ENCODE measurements at regions not wholly inside any gene's neighbourhood (a gene's known extent, or its start where the extent isn't known, plus 50 kb on each side); places are given as distances from the start of the nearest gene placed in this dataset.
"Not testable (repeated sequence)": the region's sequence is repeated elsewhere in the genome, so short reads cannot be mapped to it uniquely, and the experiment has no call there.

GRCh38 chr9:18319918-18320445 is 154.0 kb upstream of the ADAMTSL1 start:
- no peak overlapping the region for H3K4me2 ChIP-seq
- TF ChIP-seq, protein P1, sequence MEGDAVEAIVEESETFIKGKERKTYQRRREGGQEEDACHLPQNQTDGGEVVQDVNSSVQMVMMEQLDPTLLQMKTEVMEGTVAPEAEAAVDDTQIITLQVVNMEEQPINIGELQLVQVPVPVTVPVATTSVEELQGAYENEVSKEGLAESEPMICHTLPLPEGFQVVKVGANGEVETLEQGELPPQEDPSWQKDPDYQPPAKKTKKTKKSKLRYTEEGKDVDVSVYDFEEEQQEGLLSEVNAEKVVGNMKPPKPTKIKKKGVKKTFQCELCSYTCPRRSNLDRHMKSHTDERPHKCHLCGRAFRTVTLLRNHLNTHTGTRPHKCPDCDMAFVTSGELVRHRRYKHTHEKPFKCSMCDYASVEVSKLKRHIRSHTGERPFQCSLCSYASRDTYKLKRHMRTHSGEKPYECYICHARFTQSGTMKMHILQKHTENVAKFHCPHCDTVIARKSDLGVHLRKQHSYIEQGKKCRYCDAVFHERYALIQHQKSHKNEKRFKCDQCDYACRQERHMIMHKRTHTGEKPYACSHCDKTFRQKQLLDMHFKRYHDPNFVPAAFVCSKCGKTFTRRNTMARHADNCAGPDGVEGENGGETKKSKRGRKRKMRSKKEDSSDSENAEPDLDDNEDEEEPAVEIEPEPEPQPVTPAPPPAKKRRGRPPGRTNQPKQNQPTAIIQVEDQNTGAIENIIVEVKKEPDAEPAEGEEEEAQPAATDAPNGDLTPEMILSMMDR (conservative IDR thresholded peaks at IDR 0.05; ENCODE audit: low read depth, low read length): no peak
- H3K79me2 ChIP-seq (ENCODE audit: insufficient read depth, low read depth): no peaks in the 10 kb centered on the region
- no peaks in the 10 kb centered on the region for H3K27me3 ChIP-seq (ENCODE audit: insufficient read depth, low read depth)
- no peaks in the 10 kb centered on the region for H3K36me3 ChIP-seq (ENCODE audit: insufficient read depth)
- H3K4me1 ChIP-seq (ENCODE audit: low read depth, poor library complexity, severe bottlenecking): no peaks in the 10 kb centered on the region
- H2AFZ ChIP-seq (ENCODE audit: low read depth): no peak overlapping the region
- no peaks in the 10 kb centered on the region for H4K20me1 ChIP-seq (ENCODE audit: insufficient read depth)
- H3K27ac ChIP-seq: no peak overlapping the region
- H3K4me3 ChIP-seq (IDR thresholded peaks at IDR 0.05; ENCODE audit: insufficient read depth, low read depth, low read length): no peak overlapping the region
- no peak overlapping the region for H3K9ac ChIP-seq

DNA sequence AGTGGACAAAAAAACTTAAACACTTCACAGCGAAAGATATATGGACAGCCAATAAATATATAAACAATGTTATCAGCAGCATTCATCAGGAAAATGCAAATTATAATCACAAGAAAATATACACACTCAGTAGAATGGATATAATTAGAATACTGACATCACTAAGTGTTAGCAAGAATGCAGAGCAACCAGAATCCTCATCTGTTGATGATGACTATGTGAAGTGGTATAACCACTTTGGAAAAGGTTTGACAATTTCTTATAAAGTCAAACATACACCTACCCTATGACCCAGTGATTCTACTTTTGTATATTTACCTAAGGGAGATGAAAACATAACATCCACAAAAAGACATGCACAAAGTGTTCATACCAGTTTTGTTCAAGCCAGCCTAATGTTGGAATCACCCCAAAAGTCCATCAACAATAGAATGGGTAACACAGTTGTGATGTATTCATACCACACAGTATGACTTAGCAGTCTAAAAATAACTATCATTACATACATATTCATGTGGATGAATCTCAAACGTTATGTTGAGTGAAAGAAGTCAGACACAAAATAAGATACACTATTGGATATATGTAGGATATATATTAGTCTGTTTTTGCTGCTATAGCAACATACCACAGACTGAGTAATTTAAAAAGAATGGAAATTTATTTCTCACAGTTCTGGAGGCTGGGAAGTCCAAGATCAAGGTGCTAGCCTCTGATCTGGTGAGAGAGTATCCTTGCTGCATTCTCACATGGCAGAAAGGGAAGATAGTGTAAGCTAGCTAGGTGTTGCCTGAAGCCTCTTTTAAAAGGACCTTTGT is 148.8 kb upstream of the ADAMTSL1 start:
- Histone ChIP-seq H4K20me1 (ENCODE audit: insufficient read depth) (no peaks in the 10 kb centered on the region), H3K9ac (no peak overlapping the region), H3K27me3 (ENCODE audit: insufficient read depth, low read depth) (no peaks in the 10 kb centered on the region), H2AFZ (ENCODE audit: low read depth) (no peak overlapping the region), H3K4me1 (ENCODE audit: low read depth, poor library complexity, severe bottlenecking) (no peaks in the 10 kb centered on the region), H3K36me3 (ENCODE audit: insufficient read depth) (no peaks in the 10 kb centered on the region), H3K4me3 (IDR thresholded peaks at IDR 0.05; ENCODE audit: insufficient read depth, low read depth, low read length) (no peak overlapping the region), H3K4me2 (no peak overlapping the region), H3K27ac (no peak overlapping the region), H3K79me2 (ENCODE audit: insufficient read depth, low read depth) (no peaks in the 10 kb centered on the region)
- TF ChIP-seq, protein P1 (conservative IDR thresholded peaks at IDR 0.05; ENCODE audit: low read depth, low read length): no peak

- not testable (repeated sequence) for H3K4me1 ChIP-seq (ENCODE audit: low read depth, poor library complexity, severe bottlenecking); H2AFZ ChIP-seq (ENCODE audit: low read depth); H4K20me1 ChIP-seq (ENCODE audit: insufficient read depth); H3K27ac ChIP-seq; H3K4me2 ChIP-seq; H3K4me3 ChIP-seq (IDR thresholded peaks at IDR 0.05; ENCODE audit: insufficient read depth, low read depth, low read length); H3K79me2 ChIP-seq (ENCODE audit: insufficient read depth, low read depth); H3K27me3 ChIP-seq (ENCODE audit: insufficient read depth, low read depth); H3K36me3 ChIP-seq (ENCODE audit: insufficient read depth); H3K9ac ChIP-seq
Measured at GRCh38 chr9:18325746-18326011, 148.3 kb upstream of the ADAMTSL1 start.

GRCh38 chr9:18327121-18327520 is 146.8 kb upstream of the ADAMTSL1 start:
- H3K79me2 ChIP-seq (ENCODE audit: insufficient read depth, low read depth): no peaks in the 10 kb centered on the region
- H3K27ac ChIP-seq: no peak overlapping the region
- no peaks in the 10 kb centered on the region for H4K20me1 ChIP-seq (ENCODE audit: insufficient read depth)
- no peaks in the 10 kb centered on the region for H3K27me3 ChIP-seq (ENCODE audit: insufficient read depth, low read depth)
- H3K4me2 ChIP-seq: no peak overlapping the region
- no peaks in the 10 kb centered on the region for H3K4me1 ChIP-seq (ENCODE audit: low read depth, poor library complexity, severe bottlenecking)
- no peak overlapping the region for H2AFZ ChIP-seq (ENCODE audit: low read depth)
- H3K36me3 ChIP-seq (ENCODE audit: insufficient read depth): no peaks in the 10 kb centered on the region
- TF ChIP-seq, protein P1 (conservative IDR thresholded peaks at IDR 0.05; ENCODE audit: low read depth, low read length): no peak
- H3K9ac ChIP-seq: no peak overlapping the region
- H3K4me3 ChIP-seq (IDR thresholded peaks at IDR 0.05; ENCODE audit: insufficient read depth, low read depth, low read length): no peak overlapping the region
